ENCODE measurements at regions not wholly inside any gene's neighbourhood (a gene's known extent, or its start where the extent isn't known, plus 50 kb on each side); places are given as distances from the start of the nearest gene placed in this dataset.

DNA sequence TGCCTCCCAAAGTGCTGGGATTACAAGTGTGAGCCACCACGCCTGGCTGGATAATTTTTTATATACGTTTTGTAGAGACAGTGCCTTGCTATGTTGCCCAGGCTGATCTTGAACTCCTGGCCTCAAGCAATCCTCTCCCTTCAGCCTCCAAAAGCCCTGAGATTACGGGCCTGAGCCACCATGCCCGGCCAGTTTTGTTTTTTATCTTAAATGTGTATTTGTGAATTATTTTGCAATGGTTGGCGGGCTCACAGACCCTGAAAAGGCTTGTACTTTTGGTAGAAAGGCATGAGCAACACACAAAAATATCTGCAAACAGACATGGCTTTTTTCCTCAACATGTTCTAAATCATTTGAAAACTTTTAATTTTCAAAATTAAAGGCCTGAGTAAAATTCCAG lies 73.4 kb upstream of the TMEM18 start:
- TF ChIP-seq, protein P1, sequence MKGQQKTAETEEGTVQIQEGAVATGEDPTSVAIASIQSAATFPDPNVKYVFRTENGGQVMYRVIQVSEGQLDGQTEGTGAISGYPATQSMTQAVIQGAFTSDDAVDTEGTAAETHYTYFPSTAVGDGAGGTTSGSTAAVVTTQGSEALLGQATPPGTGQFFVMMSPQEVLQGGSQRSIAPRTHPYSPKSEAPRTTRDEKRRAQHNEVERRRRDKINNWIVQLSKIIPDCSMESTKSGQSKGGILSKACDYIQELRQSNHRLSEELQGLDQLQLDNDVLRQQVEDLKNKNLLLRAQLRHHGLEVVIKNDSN (IDR thresholded peaks at IDR 0.05) = no peak
- TF ChIP-seq TAF1 (IDR thresholded peaks at IDR 0.05; ENCODE audit: low read depth) = no peak
- TF ChIP-seq CEBPB (IDR thresholded peaks at IDR 0.05) = no peak
